Osteoblast (primary cell): ENCODE measurements at regions not wholly inside any gene's neighbourhood (a gene's known extent, or its start where the extent isn't known, plus 50 kb on each side); places are given as distances from the start of the nearest gene placed in this dataset.

Experiments
- DNase-seq: peaks from one replicate; pipeline ENCODE4 v3.0.0; 2011; ENCODE audit warnings: low spot score, mixed read lengths; ENCODE audit not compliant: insufficient read length; ENCODE audit errors: missing footprints
- H2AFZ ChIP-seq: 2 replicates; pipeline ENCODE4 v1.6.0; 2011; ENCODE audit warnings: mild to moderate bottlenecking, low read length
- H3K27ac ChIP-seq: 2 replicates; pipeline ENCODE4 v1.5.1; 2011; ENCODE audit warnings: mild to moderate bottlenecking, low read depth, low read length, moderate library complexity
- H3K27me3 ChIP-seq: 2 replicates; pipeline ENCODE4 v1.6.0; 2012; ENCODE audit warnings: mild to moderate bottlenecking, control low read depth, inconsistent platforms, low read length, moderate library complexity; ENCODE audit not compliant: insufficient read depth
- H3K36me3 ChIP-seq: 2 replicates; pipeline ENCODE4 v1.5.1; 2011; ENCODE audit warnings: mild to moderate bottlenecking, low read length, control low read depth, moderate library complexity; ENCODE audit not compliant: insufficient read depth
- H3K4me1 ChIP-seq: 2 replicates; pipeline ENCODE4 v1.5.1; 2011; ENCODE audit warnings: mild to moderate bottlenecking, low read length, control low read depth, moderate library complexity; ENCODE audit not compliant: insufficient read depth
- H3K4me2 ChIP-seq: 2 replicates; pipeline ENCODE4 v1.6.0; 2011; ENCODE audit warnings: mild to moderate bottlenecking, low read length; ENCODE audit not compliant: insufficient read depth
- H3K4me3 ChIP-seq: fragments of 200-600 bp; sonication (generic); 3 replicates; pipeline ENCODE4 v1.5.1; 2012; ENCODE audit warnings: mild to moderate bottlenecking, low read length, inconsistent platforms; ENCODE audit not compliant: insufficient read depth
- H3K79me2 ChIP-seq: 2 replicates; pipeline ENCODE4 v1.6.0; 2012; ENCODE audit warnings: mild to moderate bottlenecking, low read length, control low read depth, inconsistent platforms; ENCODE audit not compliant: insufficient read depth
- H3K9me3 ChIP-seq: 2 replicates; pipeline ENCODE4 v1.5.1; 2011; ENCODE audit warnings: low read depth, low read length, control low read depth
- H4K20me1 ChIP-seq: 2 replicates; pipeline ENCODE4 v1.6.0; 2012; ENCODE audit warnings: mild to moderate bottlenecking, low read length, control low read depth; ENCODE audit not compliant: insufficient read depth
- CTCF ChIP-seq: IDR thresholded peaks from 2 replicates; pipeline ENCODE4 v1.5.1; 2011; ENCODE audit warnings: mild to moderate bottlenecking, low read depth, low read length, moderate library complexity; ENCODE audit errors: extremely low read depth

DNA sequence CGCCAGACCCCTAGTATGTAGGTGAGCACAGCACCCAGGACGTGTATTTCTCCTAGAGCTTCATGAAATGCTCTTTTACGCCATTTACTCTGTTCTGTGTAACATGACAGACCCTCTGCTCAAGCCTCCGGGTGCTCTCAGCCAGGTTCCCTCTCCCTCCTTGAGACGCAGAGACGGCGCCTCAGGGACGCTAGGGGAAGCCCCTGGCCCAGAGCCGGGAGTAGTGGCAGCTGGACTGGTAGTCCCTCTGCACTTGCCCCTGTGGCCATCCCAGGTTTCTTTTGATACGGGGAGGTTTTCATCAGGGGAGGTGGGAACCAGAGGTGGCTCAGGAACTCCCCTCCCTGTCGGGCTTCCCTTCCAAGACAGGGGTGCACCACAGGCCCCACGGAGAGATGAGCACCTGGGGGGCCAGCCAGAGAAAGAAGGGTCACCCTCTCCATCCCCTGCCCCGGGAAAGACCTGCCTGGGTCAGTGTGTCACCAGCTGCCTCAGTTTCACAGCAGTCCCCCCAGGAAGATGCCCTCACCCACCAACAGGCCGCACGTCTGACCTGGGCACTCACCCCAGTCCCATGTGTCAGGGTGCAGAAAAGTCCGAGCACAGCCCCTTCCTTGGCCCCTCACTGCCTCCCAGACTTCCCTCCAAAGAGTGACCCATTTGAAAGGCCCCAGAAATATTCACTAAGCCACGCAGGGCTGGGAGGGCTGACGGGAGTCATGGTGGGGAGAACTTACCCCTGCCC lies 58.1 kb upstream of the AFDN start:
- Histone ChIP-seq H3K9me3 (no peaks in the 10 kb centered on the region), H3K4me3 (no peak overlapping the region), H3K4me2 (no peak overlapping the region), H3K4me1 (no peaks in the 10 kb centered on the region), H3K27ac (no peak overlapping the region), H2AFZ (no peak overlapping the region), H3K79me2 (no peaks in the 10 kb centered on the region), H3K27me3 (no peaks in the 10 kb centered on the region), H4K20me1 (no peaks in the 10 kb centered on the region), H3K36me3 (no peaks in the 10 kb centered on the region)
- TF ChIP-seq CTCF = no peak
- DNase-seq = peak; percentile 19

DNA sequence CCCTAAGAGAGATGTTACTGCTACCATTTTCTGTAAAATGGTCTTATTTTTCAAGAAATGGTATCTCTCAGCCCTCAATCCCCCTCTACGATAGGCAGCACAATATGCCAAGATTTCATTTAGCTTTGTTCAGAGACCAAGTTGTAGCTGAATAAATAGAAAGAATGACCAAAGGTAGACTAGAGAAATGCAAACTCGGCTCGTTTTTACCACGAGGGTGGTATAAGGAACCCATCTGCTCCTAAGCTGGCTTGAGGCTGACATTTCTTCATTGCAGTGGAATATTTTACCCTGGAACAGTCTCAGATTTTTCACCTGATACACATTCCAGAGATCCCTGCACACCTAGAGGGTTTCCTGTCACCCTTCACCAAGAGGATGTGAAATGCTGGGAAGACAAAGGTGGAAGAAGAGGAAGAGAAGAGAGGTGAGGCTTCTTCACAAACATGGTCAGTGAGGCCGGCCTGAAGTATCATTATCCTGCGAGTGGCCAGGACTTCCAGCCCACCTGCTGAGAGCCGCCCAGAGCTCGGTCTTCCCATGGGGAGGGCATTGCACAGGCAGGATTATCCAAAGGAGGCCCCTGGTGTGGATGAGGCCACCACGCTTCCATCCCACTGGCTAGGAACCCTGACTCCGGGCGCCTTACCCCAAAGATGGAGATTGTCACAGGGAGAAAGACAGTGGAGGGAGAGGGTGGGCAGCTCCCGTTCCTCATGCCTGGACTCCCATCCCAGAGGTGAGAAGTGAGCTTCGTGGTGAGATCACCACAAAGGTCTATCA lies 57.1 kb upstream of the AFDN start:
- TF ChIP-seq CTCF = no peak
- H3K4me3 ChIP-seq = no peak overlapping the region

GRCh38 chr6:167770291-167770955 lies 56.3 kb upstream of the AFDN start:
- Histone ChIP-seq H3K79me2 (no peaks in the 10 kb centered on the region), H3K4me2 (no peak overlapping the region)
- no peak for TF ChIP-seq CTCF

More for the DNA sequence above, 57.1 kb upstream of the AFDN start:
- no peaks in the 10 kb centered on the region for H3K9me3 ChIP-seq
- peak; percentile 36 for DNase-seq
- H3K79me2 ChIP-seq = no peaks in the 10 kb centered on the region
- no peak overlapping the region for H2AFZ ChIP-seq
- no peaks in the 10 kb centered on the region for H3K36me3 ChIP-seq
- no peaks in the 10 kb centered on the region for H4K20me1 ChIP-seq
- no peaks in the 10 kb centered on the region for H3K27me3 ChIP-seq
- no peak overlapping the region for H3K27ac ChIP-seq
- no peaks in the 10 kb centered on the region for H3K4me1 ChIP-seq
- no peak overlapping the region for H3K4me2 ChIP-seq

GRCh38 chr6:167774881-167775280 lies 51.8 kb upstream of the AFDN start:
- Histone ChIP-seq H3K36me3 (no peaks in the 10 kb centered on the region), H3K27ac (no peak overlapping the region), H3K4me3 (no peak overlapping the region), H4K20me1 (no peaks in the 10 kb centered on the region), H2AFZ (no peak overlapping the region), H3K27me3 (no peaks in the 10 kb centered on the region), H3K9me3 (no peaks in the 10 kb centered on the region), H3K4me1 (no peaks in the 10 kb centered on the region), H3K79me2 (no peaks in the 10 kb centered on the region), H3K4me2 (no peak overlapping the region)
- no peak for DNase-seq
- no peak for TF ChIP-seq CTCF

More at GRCh38 chr6:167770291-167770955, 56.3 kb upstream of the AFDN start:
- no peaks in the 10 kb centered on the region for H3K36me3 ChIP-seq
- H4K20me1 ChIP-seq = no peaks in the 10 kb centered on the region
- peak; percentile 30 for DNase-seq
- no peak overlapping the region for H3K4me3 ChIP-seq
- H2AFZ ChIP-seq = no peak overlapping the region
- no peak overlapping the region for H3K27ac ChIP-seq
- no peaks in the 10 kb centered on the region for H3K9me3 ChIP-seq
- no peaks in the 10 kb centered on the region for H3K4me1 ChIP-seq
- H3K27me3 ChIP-seq = no peaks in the 10 kb centered on the region
